Epithelial cell of proximal tubule (primary cell): ENCODE measurements at regions not wholly inside any gene's neighbourhood (a gene's known extent, or its start where the extent isn't known, plus 50 kb on each side); places are given as distances from the start of the nearest gene placed in this dataset.

Source experiments
- DNase-seq: peaks from one replicate; pipeline ENCODE4 v3.0.0-alpha.2; 2011; ENCODE audit warnings: low read depth
- H3K4me3 ChIP-seq: 2 replicates; pipeline ENCODE4 v1.5.1; 2011; ENCODE audit warnings: low read depth, mild to moderate bottlenecking, low read length
- CTCF ChIP-seq: conservative IDR thresholded peaks from 2 replicates; pipeline ENCODE4 v1.5.1; 2012; ENCODE audit warnings: low read depth, mild to moderate bottlenecking, low read length

- no peak for TF ChIP-seq CTCF
- peak; percentile 100 for DNase-seq
- H3K4me3 ChIP-seq, result no peak overlapping the region
These were observed 51.4 kb upstream of the EGFR start for GRCh38 chr7:54967377-54967776.

GRCh38 chr7:54968018-54968417, 50.8 kb upstream of the EGFR start:
- TF ChIP-seq CTCF, result no peak
- no peak for DNase-seq
- no peak overlapping the region for H3K4me3 ChIP-seq
